Nephron progenitor cell (in vitro differentiated cells): ENCODE measurements at regions not wholly inside any gene's neighbourhood (a gene's known extent, or its start where the extent isn't known, plus 50 kb on each side); places are given as distances from the start of the nearest gene placed in this dataset.
"Not testable (repeated sequence)": the region's sequence is repeated elsewhere in the genome, so short reads cannot be mapped to it uniquely, and the experiment has no call there.

Experiments used
- DNase-seq: peaks from one replicate; pipeline ENCODE4 v3.0.0; 2021
- H3K27ac Mint-ChIP-seq: 2 replicates; pipeline ENCODE4 v1.8.0; 2021; ENCODE audit warnings: mild to moderate bottlenecking, moderate library complexity, mixed read lengths
- H3K27me3 Mint-ChIP-seq: 2 replicates; pipeline ENCODE4 v1.8.0; 2021; ENCODE audit warnings: mild to moderate bottlenecking, low read depth, mixed read lengths; ENCODE audit not compliant: poor library complexity
- H3K36me3 Mint-ChIP-seq: 2 replicates; pipeline ENCODE4 v1.8.0; 2021; ENCODE audit warnings: low read depth, mixed read lengths
- H3K4me1 Mint-ChIP-seq: 2 replicates; pipeline ENCODE4 v1.8.0; 2021; ENCODE audit warnings: mixed read lengths
- H3K4me3 Mint-ChIP-seq: 2 replicates; pipeline ENCODE4 v1.8.0; 2021; ENCODE audit warnings: mild to moderate bottlenecking, moderate library complexity, mixed read lengths
- H3K9me3 Mint-ChIP-seq: 2 replicates; pipeline ENCODE4 v1.8.0; 2021; ENCODE audit warnings: mild to moderate bottlenecking, moderate library complexity, mixed read lengths
- CTCF ChIP-seq: fragments of 200-600 bp; sonication (generic); IDR thresholded peaks from 2 replicates; pipeline ENCODE4 v1.5.0; 2021; ENCODE audit warnings: antibody characterized with exemption

- Mint-ChIP-seq H3K4me1 (no peaks in the 10 kb centered on the region), H3K36me3 (no peaks in the 10 kb centered on the region), H3K27ac (no peak overlapping the region), H3K9me3 (no peaks in the 10 kb centered on the region), H3K4me3 (no peak overlapping the region), H3K27me3 (no peaks in the 10 kb centered on the region)
- no peak for TF ChIP-seq CTCF
- DNase-seq = no peak
Measured at GRCh38 chr2:40700231-40700954, 248.5 kb upstream of the SLC8A1 start.

- not testable (repeated sequence) for H3K9me3 Mint-ChIP-seq, H3K27me3 Mint-ChIP-seq, H3K27ac Mint-ChIP-seq, H3K4me1 Mint-ChIP-seq, H3K36me3 Mint-ChIP-seq, H3K4me3 Mint-ChIP-seq, DNase-seq
Measured at GRCh38 chr2:40712197-40712894, 260.5 kb upstream of the SLC8A1 start.

GRCh38 chr2:40716879-40717278, 265.0 kb upstream of the SLC8A1 start:
- TF ChIP-seq CTCF = no peak
- H3K27ac Mint-ChIP-seq = no peak overlapping the region
- no peak overlapping the region for H3K4me3 Mint-ChIP-seq

GRCh38 chr2:40719414-40719813, 267.5 kb upstream of the SLC8A1 start:
- Mint-ChIP-seq H3K27me3 (no peaks in the 10 kb centered on the region), H3K9me3 (no peaks in the 10 kb centered on the region), H3K4me3 (no peak overlapping the region), H3K4me1 (no peaks in the 10 kb centered on the region), H3K36me3 (no peaks in the 10 kb centered on the region), H3K27ac (no peak overlapping the region)
- DNase-seq = no peak
- no peak for TF ChIP-seq CTCF

More at GRCh38 chr2:40716879-40717278, 265.0 kb upstream of the SLC8A1 start:
- H3K4me1 Mint-ChIP-seq = no peaks in the 10 kb centered on the region
- DNase-seq = no peak
- no peaks in the 10 kb centered on the region for H3K36me3 Mint-ChIP-seq
- no peaks in the 10 kb centered on the region for H3K9me3 Mint-ChIP-seq
- H3K27me3 Mint-ChIP-seq = no peaks in the 10 kb centered on the region

- H3K27me3 Mint-ChIP-seq = no peaks in the 10 kb centered on the region
- no peak overlapping the region for H3K27ac Mint-ChIP-seq
- no peaks in the 10 kb centered on the region for H3K4me1 Mint-ChIP-seq
- DNase-seq = no peak
- H3K4me3 Mint-ChIP-seq = no peak overlapping the region
- TF ChIP-seq CTCF = no peak
- no peaks in the 10 kb centered on the region for H3K9me3 Mint-ChIP-seq
- H3K36me3 Mint-ChIP-seq = no peaks in the 10 kb centered on the region
Measured at GRCh38 chr2:40721595-40721994, 269.7 kb upstream of the SLC8A1 start.

- H3K27me3 Mint-ChIP-seq = no peaks in the 10 kb centered on the region
- TF ChIP-seq CTCF = no peak
- H3K9me3 Mint-ChIP-seq = no peaks in the 10 kb centered on the region
- H3K4me1 Mint-ChIP-seq = no peaks in the 10 kb centered on the region
- DNase-seq = no peak
- no peak overlapping the region for H3K4me3 Mint-ChIP-seq
- H3K36me3 Mint-ChIP-seq = no peaks in the 10 kb centered on the region
- H3K27ac Mint-ChIP-seq = no peak overlapping the region
Measured at GRCh38 chr2:40723194-40723593, 271.3 kb upstream of the SLC8A1 start.
